HEK293T (cell line): ENCODE measurements at regions not wholly inside any gene's neighbourhood (a gene's known extent, or its start where the extent isn't known, plus 50 kb on each side); places are given as distances from the start of the nearest gene placed in this dataset.
"Not testable (repeated sequence)": the region's sequence is repeated elsewhere in the genome, so short reads cannot be mapped to it uniquely, and the experiment has no call there.

Experiments
- BHLHE40 ChIP-seq: fragments of 450-650 bp; IDR thresholded peaks from 2 replicates; pipeline ENCODE4 v1.6.1; 2016; ENCODE audit warnings: mild to moderate bottlenecking, moderate library complexity, borderline replicate concordance
- CTBP1 ChIP-seq: fragments of 450-650 bp; IDR thresholded peaks from 2 replicates; pipeline ENCODE4 v1.6.1; 2016; ENCODE audit warnings: borderline replicate concordance
- ELF4 ChIP-seq: fragments of 450-650 bp; IDR thresholded peaks from 2 replicates; pipeline ENCODE4 v1.6.1; 2017; ENCODE audit warnings: antibody characterized with exemption
- FOXA1 ChIP-seq: fragments of 450-650 bp; IDR thresholded peaks from 2 replicates; pipeline ENCODE4 v1.6.1; 2016; ENCODE audit warnings: mild to moderate bottlenecking
- FOXK2 ChIP-seq: fragments of 450-650 bp; IDR thresholded peaks from 2 replicates; pipeline ENCODE4 v1.6.1; 2016; ENCODE audit warnings: mild to moderate bottlenecking
- HDGF ChIP-seq: fragments of 450-650 bp; IDR thresholded peaks from 2 replicates; pipeline ENCODE4 v1.6.1; 2017; ENCODE audit warnings: antibody characterized with exemption, borderline replicate concordance
- L3MBTL2 ChIP-seq: fragments of 450-650 bp; conservative IDR thresholded peaks from 2 replicates; pipeline ENCODE4 v1.6.1; 2016; ENCODE audit warnings: mild to moderate bottlenecking
- SUZ12 ChIP-seq: fragments of 450-650 bp; IDR thresholded peaks from 2 replicates; pipeline ENCODE4 v1.6.1; 2016; ENCODE audit warnings: mild to moderate bottlenecking
- ZNF384 ChIP-seq: fragments of 450-650 bp; IDR thresholded peaks from 2 replicates; pipeline ENCODE4 v1.6.1; 2016

GRCh38 chr3:73155441-73155840, 94.0 kb downstream of the EBLN2 start:
- TF ChIP-seq L3MBTL2, FOXK2, HDGF, BHLHE40, ZNF384, SUZ12, CTBP1, FOXA1, ELF4: not testable (repeated sequence)
